ENCODE measurements at regions not wholly inside any gene's neighbourhood (a gene's known extent, or its start where the extent isn't known, plus 50 kb on each side); places are given as distances from the start of the nearest gene placed in this dataset.

DNA sequence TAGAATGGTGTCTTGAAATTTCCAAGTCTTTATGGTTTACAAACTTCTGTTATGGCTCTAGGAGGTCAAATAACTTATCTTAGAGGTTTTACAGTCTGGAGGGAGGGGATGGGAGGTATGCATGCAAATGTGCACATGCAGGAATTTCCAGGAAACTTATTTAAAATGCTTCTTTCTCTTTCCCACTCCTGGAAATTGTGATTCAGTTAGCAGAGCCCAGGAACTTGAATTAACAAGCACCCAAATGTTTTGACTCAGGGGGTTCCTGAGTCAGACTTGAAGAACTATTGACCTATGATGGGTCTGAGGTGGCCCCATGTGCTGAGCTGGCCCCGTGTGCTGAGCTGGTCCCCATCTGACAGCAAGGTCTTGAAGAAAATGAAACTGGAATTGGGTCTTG, 669.4 kb downstream of the INHBA start:
- TF ChIP-seq, protein P1, sequence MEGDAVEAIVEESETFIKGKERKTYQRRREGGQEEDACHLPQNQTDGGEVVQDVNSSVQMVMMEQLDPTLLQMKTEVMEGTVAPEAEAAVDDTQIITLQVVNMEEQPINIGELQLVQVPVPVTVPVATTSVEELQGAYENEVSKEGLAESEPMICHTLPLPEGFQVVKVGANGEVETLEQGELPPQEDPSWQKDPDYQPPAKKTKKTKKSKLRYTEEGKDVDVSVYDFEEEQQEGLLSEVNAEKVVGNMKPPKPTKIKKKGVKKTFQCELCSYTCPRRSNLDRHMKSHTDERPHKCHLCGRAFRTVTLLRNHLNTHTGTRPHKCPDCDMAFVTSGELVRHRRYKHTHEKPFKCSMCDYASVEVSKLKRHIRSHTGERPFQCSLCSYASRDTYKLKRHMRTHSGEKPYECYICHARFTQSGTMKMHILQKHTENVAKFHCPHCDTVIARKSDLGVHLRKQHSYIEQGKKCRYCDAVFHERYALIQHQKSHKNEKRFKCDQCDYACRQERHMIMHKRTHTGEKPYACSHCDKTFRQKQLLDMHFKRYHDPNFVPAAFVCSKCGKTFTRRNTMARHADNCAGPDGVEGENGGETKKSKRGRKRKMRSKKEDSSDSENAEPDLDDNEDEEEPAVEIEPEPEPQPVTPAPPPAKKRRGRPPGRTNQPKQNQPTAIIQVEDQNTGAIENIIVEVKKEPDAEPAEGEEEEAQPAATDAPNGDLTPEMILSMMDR (IDR thresholded peaks at IDR 0.05; ENCODE audit: insufficient read depth, low read length, poor library complexity, severe bottlenecking) = no peak
- no peak for TF ChIP-seq EZH2phosphoT487 (conservative IDR thresholded peaks at IDR 0.05; ENCODE audit: low read length)

Data from SU-DHL-6 (cell line).